HEK293 (cell line): ENCODE measurements at regions not wholly inside any gene's neighbourhood (a gene's known extent, or its start where the extent isn't known, plus 50 kb on each side); places are given as distances from the start of the nearest gene placed in this dataset.

ENCODE experiments used
- ZNF133 ChIP-seq: fragments of 450-650 bp; formaldehyde crosslinking; IDR thresholded peaks from 2 replicates; pipeline ENCODE4 v1.5.1; 2016; ENCODE audit warnings: missing biosample characterization, missing genetic modification characterization
- ZNF169 ChIP-seq: fragments of 450-650 bp; formaldehyde crosslinking; IDR thresholded peaks from 2 replicates; pipeline ENCODE4 v1.5.1; 2016; ENCODE audit warnings: missing biosample characterization, missing genetic modification characterization
- ZNF24 ChIP-seq: fragments of 450-650 bp; formaldehyde crosslinking; IDR thresholded peaks from 2 replicates; pipeline ENCODE4 v1.5.1; 2016; ENCODE audit warnings: missing biosample characterization, missing genetic modification characterization
- ZNF274 ChIP-seq, 2 experiments: fragments of 200-500 bp in 1 of 2; fragments of 450-650 bp in 1 of 2; sonication (Bioruptor generic) in 1 of 2; formaldehyde crosslinking in 1 of 2; IDR thresholded peaks; 2 replicates each; pipeline versions ENCODE4 v1.5.1 to v1.6.1; 2014 to 2016; ENCODE audit warnings: borderline replicate concordance in 1 of 2, inconsistent platforms in 1 of 2, low read length in 1 of 2, missing biosample characterization in 1 of 2, missing genetic modification characterization in 1 of 2
- ZNF514 ChIP-seq: fragments of 450-650 bp; formaldehyde crosslinking; IDR thresholded peaks from 2 replicates; pipeline ENCODE4 v1.5.1; 2016; ENCODE audit warnings: missing biosample characterization, missing genetic modification characterization
- ZNF747 ChIP-seq: fragments of 450-650 bp; formaldehyde crosslinking; IDR thresholded peaks from 2 replicates; pipeline ENCODE4 v1.5.1; 2016; ENCODE audit warnings: missing biosample characterization, missing genetic modification characterization
- TF ChIP-seq, protein P1 (sequence below): fragments of 450-650 bp; formaldehyde crosslinking; IDR thresholded peaks from 2 replicates; pipeline ENCODE4 v1.5.1; 2016; ENCODE audit warnings: missing biosample characterization, missing genetic modification characterization

DNA sequence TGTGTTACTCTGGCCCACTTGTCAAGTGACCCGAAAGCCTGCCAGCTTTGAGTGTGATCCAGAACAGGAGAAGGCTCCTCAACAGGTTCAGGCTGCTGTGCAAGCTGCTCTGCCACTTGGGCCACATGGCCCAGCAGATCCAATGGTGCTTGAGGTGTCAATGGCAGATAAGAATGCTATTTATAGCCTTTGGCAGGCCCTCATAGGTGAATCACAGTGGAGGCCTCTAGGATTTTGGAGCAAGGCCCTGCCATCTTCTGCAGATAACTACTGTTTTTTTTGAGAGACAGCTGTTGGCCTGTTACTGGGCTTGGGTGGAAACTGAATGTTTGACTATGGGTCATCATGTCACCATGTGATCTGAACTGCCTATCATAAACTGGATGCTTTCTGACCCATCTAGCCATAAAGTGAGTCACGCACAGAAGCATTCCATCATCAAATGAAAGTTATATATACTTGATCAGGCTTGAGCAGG, 180.8 kb downstream of the CARTPT start:
- no peak for TF ChIP-seq ZNF169 (tag by site-specific recombination)
- no peak for TF ChIP-seq ZNF274 (IDR thresholded peaks at IDR 0.05; ENCODE audit: low read length)
- TF ChIP-seq ZNF274 (tag by site-specific recombination; IDR thresholded peaks at IDR 0.05; ENCODE audit: borderline replicate concordance) = no peak
- TF ChIP-seq, protein P1, sequence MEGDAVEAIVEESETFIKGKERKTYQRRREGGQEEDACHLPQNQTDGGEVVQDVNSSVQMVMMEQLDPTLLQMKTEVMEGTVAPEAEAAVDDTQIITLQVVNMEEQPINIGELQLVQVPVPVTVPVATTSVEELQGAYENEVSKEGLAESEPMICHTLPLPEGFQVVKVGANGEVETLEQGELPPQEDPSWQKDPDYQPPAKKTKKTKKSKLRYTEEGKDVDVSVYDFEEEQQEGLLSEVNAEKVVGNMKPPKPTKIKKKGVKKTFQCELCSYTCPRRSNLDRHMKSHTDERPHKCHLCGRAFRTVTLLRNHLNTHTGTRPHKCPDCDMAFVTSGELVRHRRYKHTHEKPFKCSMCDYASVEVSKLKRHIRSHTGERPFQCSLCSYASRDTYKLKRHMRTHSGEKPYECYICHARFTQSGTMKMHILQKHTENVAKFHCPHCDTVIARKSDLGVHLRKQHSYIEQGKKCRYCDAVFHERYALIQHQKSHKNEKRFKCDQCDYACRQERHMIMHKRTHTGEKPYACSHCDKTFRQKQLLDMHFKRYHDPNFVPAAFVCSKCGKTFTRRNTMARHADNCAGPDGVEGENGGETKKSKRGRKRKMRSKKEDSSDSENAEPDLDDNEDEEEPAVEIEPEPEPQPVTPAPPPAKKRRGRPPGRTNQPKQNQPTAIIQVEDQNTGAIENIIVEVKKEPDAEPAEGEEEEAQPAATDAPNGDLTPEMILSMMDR = no peak
- TF ChIP-seq ZNF747 (tag by site-specific recombination) = no peak
- no peak for TF ChIP-seq ZNF514 (tag by site-specific recombination)
- no peak for TF ChIP-seq ZNF133 (tag by site-specific recombination)
- TF ChIP-seq ZNF24 = no peak
